HL-60 (cell line): ENCODE measurements at regions not wholly inside any gene's neighbourhood (a gene's known extent, or its start where the extent isn't known, plus 50 kb on each side); places are given as distances from the start of the nearest gene placed in this dataset.

Experiments used
- DNase-seq, 2 experiments: peaks; one replicate each; pipeline ENCODE4 v3.0.0-alpha.2; 2010 to 2020; ENCODE audit warnings: low read depth in 1 of 2, low spot score in 1 of 2
- H3K27ac ChIP-seq: fragments of 250-450 bp; sonication (Bioruptor Pico); replicated peaks from 2 replicates; pipeline ENCODE4 v1.5.1; 2020; ENCODE audit warnings: mild to moderate bottlenecking, moderate library complexity
- H3K27me3 ChIP-seq: fragments of 250-450 bp; sonication (Bioruptor Pico); 2 replicates; pipeline ENCODE4 v1.5.1; 2021; ENCODE audit warnings: mild to moderate bottlenecking, moderate library complexity; ENCODE audit not compliant: insufficient read depth, poor library complexity, severe bottlenecking
- H3K4me3 ChIP-seq: replicated peaks from 2 replicates; pipeline ENCODE4 v1.5.1; 2011; ENCODE audit warnings: mild to moderate bottlenecking, control low read depth, low read length; ENCODE audit not compliant: insufficient read depth
- GABPA ChIP-seq: IDR thresholded peaks from 2 replicates; pipeline ENCODE4 v1.6.1; 2012; ENCODE audit warnings: low read depth
- POLR2AphosphoS5 ChIP-seq: IDR thresholded peaks from 2 replicates; pipeline ENCODE4 v1.6.1; 2012; ENCODE audit warnings: low read depth
- SPI1 ChIP-seq: IDR thresholded peaks from 2 replicates; pipeline ENCODE4 v1.6.1; 2012; ENCODE audit warnings: low read depth, mild to moderate bottlenecking, borderline replicate concordance
- TF ChIP-seq, protein P1 (sequence below): IDR thresholded peaks from 2 replicates; pipeline ENCODE4 v1.6.1; 2012; ENCODE audit warnings: low read depth; ENCODE audit not compliant: insufficient replicate concordance
- TF ChIP-seq, protein P2 (sequence below): IDR thresholded peaks from one replicate; pipeline ENCODE4 v1.5.1; 2011; ENCODE audit warnings: low read length, control low read depth, inconsistent platforms; ENCODE audit not compliant: insufficient read depth

DNA sequence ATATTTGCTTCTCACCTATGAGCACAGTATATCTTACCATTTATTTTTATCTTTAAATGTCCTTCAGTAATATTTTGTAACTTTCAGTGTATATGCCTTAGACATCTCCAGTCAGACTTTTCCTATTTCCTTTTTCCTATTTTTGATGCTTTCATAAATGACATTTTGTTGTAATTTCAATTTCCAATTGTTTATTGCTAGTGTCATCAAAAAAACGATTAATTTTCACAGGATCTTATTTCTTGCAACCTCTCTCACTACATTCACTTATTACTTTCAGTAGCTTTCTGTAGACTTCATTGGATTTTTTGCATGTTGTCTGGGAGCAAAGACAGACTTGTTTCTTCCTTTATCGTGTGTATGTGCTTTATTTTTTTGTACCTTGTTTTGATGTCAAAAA is 602.4 kb downstream of the AJAP1 start:
- TF ChIP-seq SPI1 (no peak), POLR2AphosphoS5 (no peak), GABPA (no peak)
- TF ChIP-seq, protein P1, sequence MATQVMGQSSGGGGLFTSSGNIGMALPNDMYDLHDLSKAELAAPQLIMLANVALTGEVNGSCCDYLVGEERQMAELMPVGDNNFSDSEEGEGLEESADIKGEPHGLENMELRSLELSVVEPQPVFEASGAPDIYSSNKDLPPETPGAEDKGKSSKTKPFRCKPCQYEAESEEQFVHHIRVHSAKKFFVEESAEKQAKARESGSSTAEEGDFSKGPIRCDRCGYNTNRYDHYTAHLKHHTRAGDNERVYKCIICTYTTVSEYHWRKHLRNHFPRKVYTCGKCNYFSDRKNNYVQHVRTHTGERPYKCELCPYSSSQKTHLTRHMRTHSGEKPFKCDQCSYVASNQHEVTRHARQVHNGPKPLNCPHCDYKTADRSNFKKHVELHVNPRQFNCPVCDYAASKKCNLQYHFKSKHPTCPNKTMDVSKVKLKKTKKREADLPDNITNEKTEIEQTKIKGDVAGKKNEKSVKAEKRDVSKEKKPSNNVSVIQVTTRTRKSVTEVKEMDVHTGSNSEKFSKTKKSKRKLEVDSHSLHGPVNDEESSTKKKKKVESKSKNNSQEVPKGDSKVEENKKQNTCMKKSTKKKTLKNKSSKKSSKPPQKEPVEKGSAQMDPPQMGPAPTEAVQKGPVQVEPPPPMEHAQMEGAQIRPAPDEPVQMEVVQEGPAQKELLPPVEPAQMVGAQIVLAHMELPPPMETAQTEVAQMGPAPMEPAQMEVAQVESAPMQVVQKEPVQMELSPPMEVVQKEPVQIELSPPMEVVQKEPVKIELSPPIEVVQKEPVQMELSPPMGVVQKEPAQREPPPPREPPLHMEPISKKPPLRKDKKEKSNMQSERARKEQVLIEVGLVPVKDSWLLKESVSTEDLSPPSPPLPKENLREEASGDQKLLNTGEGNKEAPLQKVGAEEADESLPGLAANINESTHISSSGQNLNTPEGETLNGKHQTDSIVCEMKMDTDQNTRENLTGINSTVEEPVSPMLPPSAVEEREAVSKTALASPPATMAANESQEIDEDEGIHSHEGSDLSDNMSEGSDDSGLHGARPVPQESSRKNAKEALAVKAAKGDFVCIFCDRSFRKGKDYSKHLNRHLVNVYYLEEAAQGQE = no peak
- TF ChIP-seq, protein P2, sequence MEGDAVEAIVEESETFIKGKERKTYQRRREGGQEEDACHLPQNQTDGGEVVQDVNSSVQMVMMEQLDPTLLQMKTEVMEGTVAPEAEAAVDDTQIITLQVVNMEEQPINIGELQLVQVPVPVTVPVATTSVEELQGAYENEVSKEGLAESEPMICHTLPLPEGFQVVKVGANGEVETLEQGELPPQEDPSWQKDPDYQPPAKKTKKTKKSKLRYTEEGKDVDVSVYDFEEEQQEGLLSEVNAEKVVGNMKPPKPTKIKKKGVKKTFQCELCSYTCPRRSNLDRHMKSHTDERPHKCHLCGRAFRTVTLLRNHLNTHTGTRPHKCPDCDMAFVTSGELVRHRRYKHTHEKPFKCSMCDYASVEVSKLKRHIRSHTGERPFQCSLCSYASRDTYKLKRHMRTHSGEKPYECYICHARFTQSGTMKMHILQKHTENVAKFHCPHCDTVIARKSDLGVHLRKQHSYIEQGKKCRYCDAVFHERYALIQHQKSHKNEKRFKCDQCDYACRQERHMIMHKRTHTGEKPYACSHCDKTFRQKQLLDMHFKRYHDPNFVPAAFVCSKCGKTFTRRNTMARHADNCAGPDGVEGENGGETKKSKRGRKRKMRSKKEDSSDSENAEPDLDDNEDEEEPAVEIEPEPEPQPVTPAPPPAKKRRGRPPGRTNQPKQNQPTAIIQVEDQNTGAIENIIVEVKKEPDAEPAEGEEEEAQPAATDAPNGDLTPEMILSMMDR = no peak
- DNase-seq = no peak
- Histone ChIP-seq H3K27me3 (no peaks in the 10 kb centered on the region), H3K27ac (no peak overlapping the region), H3K4me3 (no peak overlapping the region)

DNA sequence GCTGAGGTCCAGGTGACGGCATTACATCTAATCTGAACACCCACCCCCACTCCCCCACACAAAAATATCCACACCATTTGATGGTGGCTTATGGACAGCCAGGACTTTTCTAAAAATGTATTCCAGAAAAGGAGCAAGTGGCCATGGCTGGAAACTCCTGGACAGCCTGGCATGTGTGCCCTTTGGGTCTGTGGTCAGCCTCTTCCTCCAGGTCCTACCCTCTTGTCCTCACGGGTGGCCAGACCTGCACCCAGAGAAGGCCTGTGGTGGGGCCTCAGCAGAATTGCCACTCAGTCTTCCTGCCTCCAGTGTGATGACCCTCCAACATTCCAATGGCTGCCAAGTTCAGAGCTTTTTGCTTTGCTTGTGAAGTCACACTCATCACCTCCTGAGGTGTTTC is 600.6 kb downstream of the AJAP1 start:
- H3K4me3 ChIP-seq = no peak overlapping the region
- no peak for DNase-seq
- H3K27ac ChIP-seq = no peak overlapping the region
- no peaks in the 10 kb centered on the region for H3K27me3 ChIP-seq
- TF ChIP-seq, protein P1 = no peak
- TF ChIP-seq SPI1 (no peak), POLR2AphosphoS5 (no peak), GABPA (no peak)
- TF ChIP-seq, protein P2 = no peak

DNA sequence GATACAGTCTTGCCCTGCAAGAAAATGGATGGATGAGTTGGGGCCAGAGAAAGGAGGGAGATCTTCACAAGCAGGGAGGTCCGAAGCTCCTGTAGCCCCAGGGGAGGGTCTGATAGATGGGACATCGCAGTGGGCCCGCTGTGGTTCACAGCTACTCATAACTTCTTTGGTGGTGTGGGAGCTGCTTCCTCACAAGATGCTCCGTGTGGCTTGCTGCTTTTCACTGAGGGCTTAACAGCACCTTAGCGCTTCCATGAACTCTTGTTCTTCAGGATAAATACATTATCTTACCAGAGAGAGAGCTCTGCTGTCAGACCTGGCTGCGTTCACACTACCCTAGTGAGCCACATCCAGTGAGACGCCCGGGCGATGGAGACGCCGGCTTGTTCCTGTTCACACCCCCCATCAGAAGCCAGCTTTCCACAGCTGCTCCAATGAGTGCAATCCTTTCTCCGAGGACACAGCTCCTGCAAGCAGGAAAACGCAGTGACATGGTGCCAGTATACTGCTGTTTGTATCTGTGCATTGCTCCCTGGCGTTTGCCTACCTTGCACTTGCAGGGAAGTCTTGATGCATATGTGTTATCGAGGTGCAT is 599.8 kb downstream of the AJAP1 start:
- DNase-seq = no peak
- Histone ChIP-seq H3K27me3 (no peaks in the 10 kb centered on the region), H3K4me3 (no peak overlapping the region), H3K27ac (no peak overlapping the region)
- TF ChIP-seq POLR2AphosphoS5 (no peak), GABPA (no peak), SPI1 (no peak)
- TF ChIP-seq, protein P1 = no peak
- TF ChIP-seq, protein P2 = no peak
